Activated CD8-positive, alpha-beta T cell treated with anti-CD3 and anti-CD28 coated beads for 36 hours (primary cell): ENCODE measurements at regions not wholly inside any gene's neighbourhood (a gene's known extent, or its start where the extent isn't known, plus 50 kb on each side); places are given as distances from the start of the nearest gene placed in this dataset.

ENCODE experiments used
- ATAC-seq: fragments of 200-7000 bp; cut with Tn5 transposase; one replicate; pipeline ENCODE4 v1.10.0; 2021; ENCODE audit warnings: mild to moderate bottlenecking, moderate library complexity
- CTCF ChIA-PET: fragments of 350-600 bp; sonication (Branson Sonifier 250); formaldehyde crosslinking; loops from one replicate; lab custom pipeline; 2021; ENCODE audit warnings: antibody characterized with exemption; lab: Charles Lee
- POLR2A ChIA-PET: fragments of 350-600 bp; sonication (Branson Sonifier 250); formaldehyde crosslinking; loops from one replicate; lab custom pipeline; 2021; ENCODE audit warnings: antibody characterized with exemption; lab: Charles Lee
- DNase-seq: peaks from one replicate; pipeline ENCODE4 v3.0.0-alpha.2; 2020
- H3K27ac Mint-ChIP-seq: one replicate; pipeline ENCODE4 v1.8.0; 2021; ENCODE audit warnings: mild to moderate bottlenecking, mixed read lengths
- H3K27me3 Mint-ChIP-seq: one replicate; pipeline ENCODE4 v1.8.0; 2021; ENCODE audit warnings: mixed read lengths
- H3K36me3 Mint-ChIP-seq: one replicate; pipeline ENCODE4 v1.8.0; 2021; ENCODE audit warnings: low read depth, mixed read lengths
- H3K4me1 Mint-ChIP-seq: one replicate; pipeline ENCODE4 v1.8.0; 2021; ENCODE audit warnings: low read depth, mixed read lengths
- H3K4me3 Mint-ChIP-seq: one replicate; pipeline ENCODE4 v1.8.0; 2021; ENCODE audit warnings: mild to moderate bottlenecking, moderate library complexity, mixed read lengths
- H3K9me3 Mint-ChIP-seq: one replicate; pipeline ENCODE4 v1.8.0; 2021; ENCODE audit warnings: mixed read lengths
- CTCF ChIP-seq: fragments of 200-600 bp; IDR thresholded peaks from one replicate; pipeline ENCODE4 v1.8.0; 2022; ENCODE audit warnings: antibody characterized with exemption, mild to moderate bottlenecking
- intact Hi-C: fragments of 100-400 bp; cut with micrococcal nuclease; formaldehyde crosslinking; loops from one replicate; pipeline ENCODE4 v1.10.0; 2022

- no peak for TF ChIP-seq CTCF
- no peaks in the 10 kb centered on the region for H3K27me3 Mint-ChIP-seq
- no peaks in the 10 kb centered on the region for H3K36me3 Mint-ChIP-seq
- ATAC-seq (no peak), DNase-seq (no peak)
- H3K4me3 Mint-ChIP-seq: no peak overlapping the region
- intact Hi-C loops: no loop called here
- H3K9me3 Mint-ChIP-seq: peaks cover 6% of the 10 kb centered on the region
- H3K4me1 Mint-ChIP-seq: no peaks in the 10 kb centered on the region
- no peak overlapping the region for H3K27ac Mint-ChIP-seq
- ChIA-PET POLR2A (no interaction called here), CTCF (no interaction called here)
Observed at GRCh38 chr7:52462474-52462873, 573.0 kb upstream of the POM121L12 start.

- no peak for ATAC-seq
- H3K27me3 Mint-ChIP-seq: no peaks in the 10 kb centered on the region
- ChIA-PET CTCF (no interaction called here), POLR2A (no interaction called here)
- peaks cover 9% of the 10 kb centered on the region for H3K9me3 Mint-ChIP-seq
- no peak overlapping the region for H3K4me3 Mint-ChIP-seq
- TF ChIP-seq CTCF: no peak
- intact Hi-C loops: no loop called here
- H3K27ac Mint-ChIP-seq: no peak overlapping the region
- no peaks in the 10 kb centered on the region for H3K4me1 Mint-ChIP-seq
- no peak for DNase-seq
- no peaks in the 10 kb centered on the region for H3K36me3 Mint-ChIP-seq
Observed at GRCh38 chr7:52455571-52455970, 579.9 kb upstream of the POM121L12 start.

- Mint-ChIP-seq H3K27me3 (no peaks in the 10 kb centered on the region), H3K4me1 (no peaks in the 10 kb centered on the region), H3K4me3 (no peak overlapping the region), H3K36me3 (no peaks in the 10 kb centered on the region), H3K9me3 (peaks cover 5% of the 10 kb centered on the region), H3K27ac (no peak overlapping the region)
- ChIA-PET POLR2A (no interaction called here), CTCF (no interaction called here)
- ATAC-seq (no peak), DNase-seq (no peak)
- no peak for TF ChIP-seq CTCF
- intact Hi-C loops: no loop called here
Observed at GRCh38 chr7:52450816-52451215, 584.6 kb upstream of the POM121L12 start.

- TF ChIP-seq CTCF: no peak
- DNase-seq (no peak), ATAC-seq (no peak)
- Mint-ChIP-seq H3K27me3 (no peaks in the 10 kb centered on the region), H3K9me3 (peaks cover 7% of the 10 kb centered on the region), H3K27ac (no peak overlapping the region), H3K4me3 (no peak overlapping the region), H3K4me1 (no peaks in the 10 kb centered on the region), H3K36me3 (no peaks in the 10 kb centered on the region)
- POLR2A ChIA-PET: no interaction called here
- intact Hi-C loops: no loop called here
- CTCF ChIA-PET: no interaction called here
Observed at GRCh38 chr7:52447581-52448180, 587.8 kb upstream of the POM121L12 start.

GRCh38 chr7:52436278-52436677 lies 599.2 kb upstream of the POM121L12 start:
- ChIA-PET POLR2A (no interaction called here), CTCF (no interaction called here)
- no peaks in the 10 kb centered on the region for H3K36me3 Mint-ChIP-seq
- no peak overlapping the region for H3K27ac Mint-ChIP-seq
- DNase-seq (no peak), ATAC-seq (no peak)
- no peaks in the 10 kb centered on the region for H3K4me1 Mint-ChIP-seq
- H3K27me3 Mint-ChIP-seq: no peaks in the 10 kb centered on the region
- peaks cover 3% of the 10 kb centered on the region for H3K9me3 Mint-ChIP-seq
- intact Hi-C loops: no loop called here
- no peak overlapping the region for H3K4me3 Mint-ChIP-seq
- TF ChIP-seq CTCF: no peak
